Neural cell (in vitro differentiated cells): ENCODE measurements at regions not wholly inside any gene's neighbourhood (a gene's known extent, or its start where the extent isn't known, plus 50 kb on each side); places are given as distances from the start of the nearest gene placed in this dataset.

Source experiments
- RAD21 ChIP-seq: fragments of 450-650 bp; conservative IDR thresholded peaks from 2 replicates; pipeline ENCODE4 v1.6.1; 2014; ENCODE audit warnings: antibody characterized with exemption, mild to moderate bottlenecking, moderate library complexity
- TF ChIP-seq, protein P1 (sequence below): fragments of 450-650 bp; IDR thresholded peaks from 2 replicates; pipeline ENCODE4 v1.5.1; 2014; ENCODE audit warnings: antibody characterized with exemption, mild to moderate bottlenecking, moderate library complexity; ENCODE audit not compliant: poor library complexity, severe bottlenecking

DNA sequence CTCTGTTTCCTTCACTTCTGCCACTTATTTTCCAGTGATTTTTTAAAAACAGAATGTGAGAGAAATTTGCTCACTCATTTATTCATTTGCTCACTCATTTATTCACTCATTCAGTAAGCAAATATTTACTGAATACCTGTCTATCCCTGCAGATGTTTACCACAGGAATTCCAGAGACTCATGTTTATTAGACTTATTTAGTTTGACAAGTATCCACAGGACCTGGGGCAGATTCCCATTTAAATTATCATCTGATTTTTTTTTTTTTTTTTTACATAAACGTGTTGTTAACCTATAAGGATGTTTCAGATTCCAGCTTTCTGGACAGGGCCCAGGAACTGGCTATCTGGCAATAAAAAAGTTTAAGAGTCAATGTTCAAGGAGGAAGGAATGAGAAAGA is 175.1 kb upstream of the ERBB4 start:
- TF ChIP-seq RAD21: no peak
- TF ChIP-seq, protein P1, sequence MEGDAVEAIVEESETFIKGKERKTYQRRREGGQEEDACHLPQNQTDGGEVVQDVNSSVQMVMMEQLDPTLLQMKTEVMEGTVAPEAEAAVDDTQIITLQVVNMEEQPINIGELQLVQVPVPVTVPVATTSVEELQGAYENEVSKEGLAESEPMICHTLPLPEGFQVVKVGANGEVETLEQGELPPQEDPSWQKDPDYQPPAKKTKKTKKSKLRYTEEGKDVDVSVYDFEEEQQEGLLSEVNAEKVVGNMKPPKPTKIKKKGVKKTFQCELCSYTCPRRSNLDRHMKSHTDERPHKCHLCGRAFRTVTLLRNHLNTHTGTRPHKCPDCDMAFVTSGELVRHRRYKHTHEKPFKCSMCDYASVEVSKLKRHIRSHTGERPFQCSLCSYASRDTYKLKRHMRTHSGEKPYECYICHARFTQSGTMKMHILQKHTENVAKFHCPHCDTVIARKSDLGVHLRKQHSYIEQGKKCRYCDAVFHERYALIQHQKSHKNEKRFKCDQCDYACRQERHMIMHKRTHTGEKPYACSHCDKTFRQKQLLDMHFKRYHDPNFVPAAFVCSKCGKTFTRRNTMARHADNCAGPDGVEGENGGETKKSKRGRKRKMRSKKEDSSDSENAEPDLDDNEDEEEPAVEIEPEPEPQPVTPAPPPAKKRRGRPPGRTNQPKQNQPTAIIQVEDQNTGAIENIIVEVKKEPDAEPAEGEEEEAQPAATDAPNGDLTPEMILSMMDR: no peak
